ENCODE measurements at regions not wholly inside any gene's neighbourhood (a gene's known extent, or its start where the extent isn't known, plus 50 kb on each side); places are given as distances from the start of the nearest gene placed in this dataset.

- Histone ChIP-seq H3K27me3 (replicated peaks; ENCODE audit: control insufficient read depth, insufficient read depth, low read length) (no peaks in the 10 kb centered on the region; the same call in 1 of the 2 replicates), H3K36me3 (ENCODE audit: control insufficient read depth, insufficient read depth, low read length) (no peaks in the 10 kb centered on the region), H3K4me3 (replicated peaks; ENCODE audit: low read depth, low read length) (no peak overlapping the region)
- no peak for TF ChIP-seq CTCF (IDR thresholded peaks at IDR 0.05; ENCODE audit: insufficient read depth, low read length, poor library complexity, severe bottlenecking)
- no peak for DNase-seq (ENCODE audit: extremely low read depth, insufficient read length)
Measured at GRCh38 chr1:229951856-229952534, 115.0 kb upstream of the GALNT2 start.

- no peaks in the 10 kb centered on the region for H3K36me3 ChIP-seq (ENCODE audit: control insufficient read depth, insufficient read depth, low read length)
- no peaks in the 10 kb centered on the region; the same call in 1 of the 2 replicates for H3K27me3 ChIP-seq (replicated peaks; ENCODE audit: control insufficient read depth, insufficient read depth, low read length)
- H3K4me3 ChIP-seq (replicated peaks; ENCODE audit: low read depth, low read length), result no peak overlapping the region
- TF ChIP-seq CTCF (IDR thresholded peaks at IDR 0.05; ENCODE audit: insufficient read depth, low read length, poor library complexity, severe bottlenecking), result no peak
- DNase-seq (ENCODE audit: extremely low read depth, insufficient read length), result no peak
Measured at GRCh38 chr1:229952670-229953520, 114.1 kb upstream of the GALNT2 start.

- no peak for DNase-seq (ENCODE audit: extremely low read depth, insufficient read length)
- H3K4me3 ChIP-seq (replicated peaks; ENCODE audit: low read depth, low read length), result no peak overlapping the region
- TF ChIP-seq CTCF (IDR thresholded peaks at IDR 0.05; ENCODE audit: insufficient read depth, low read length, poor library complexity, severe bottlenecking), result no peak
- no peaks in the 10 kb centered on the region; the same call in 1 of the 2 replicates for H3K27me3 ChIP-seq (replicated peaks; ENCODE audit: control insufficient read depth, insufficient read depth, low read length)
- H3K36me3 ChIP-seq (ENCODE audit: control insufficient read depth, insufficient read depth, low read length), result no peaks in the 10 kb centered on the region
Measured at GRCh38 chr1:229953736-229954326, 113.2 kb upstream of the GALNT2 start.

- no peak for TF ChIP-seq CTCF (IDR thresholded peaks at IDR 0.05; ENCODE audit: insufficient read depth, low read length, poor library complexity, severe bottlenecking)
- no peak for DNase-seq (ENCODE audit: extremely low read depth, insufficient read length)
- H3K4me3 ChIP-seq (replicated peaks; ENCODE audit: low read depth, low read length), result no peak overlapping the region
- H3K36me3 ChIP-seq (ENCODE audit: control insufficient read depth, insufficient read depth, low read length), result no peaks in the 10 kb centered on the region
- H3K27me3 ChIP-seq (replicated peaks; ENCODE audit: control insufficient read depth, insufficient read depth, low read length), result no peaks in the 10 kb centered on the region
Measured at GRCh38 chr1:229964281-229964680, 102.8 kb upstream of the GALNT2 start.

- no peaks in the 10 kb centered on the region for H3K27me3 ChIP-seq (replicated peaks; ENCODE audit: control insufficient read depth, insufficient read depth, low read length)
- H3K36me3 ChIP-seq (ENCODE audit: control insufficient read depth, insufficient read depth, low read length), result no peaks in the 10 kb centered on the region
Measured at GRCh38 chr1:229970714-229971113, 96.3 kb upstream of the GALNT2 start.

More at GRCh38 chr1:229970714-229971113, 96.3 kb upstream of the GALNT2 start:
- no peak overlapping the region for H3K4me3 ChIP-seq (replicated peaks; ENCODE audit: low read depth, low read length)
- DNase-seq (ENCODE audit: extremely low read depth, insufficient read length), result no peak
- TF ChIP-seq CTCF (IDR thresholded peaks at IDR 0.05; ENCODE audit: insufficient read depth, low read length, poor library complexity, severe bottlenecking), result no peak

All from GM06990 (cell line).